HG03135 (cell line): ENCODE measurements at regions not wholly inside any gene's neighbourhood (a gene's known extent, or its start where the extent isn't known, plus 50 kb on each side); places are given as distances from the start of the nearest gene placed in this dataset.
"Not testable (repeated sequence)": the region's sequence is repeated elsewhere in the genome, so short reads cannot be mapped to it uniquely, and the experiment has no call there.

Source experiments
- ATAC-seq: cut with Tn5 transposase; IDR thresholded peaks from one replicate; pipeline ENCODE4 v1.9.1; 2021; ENCODE audit warnings: mild to moderate bottlenecking, moderate library complexity; ENCODE audit not compliant: unreplicated experiment

DNA sequence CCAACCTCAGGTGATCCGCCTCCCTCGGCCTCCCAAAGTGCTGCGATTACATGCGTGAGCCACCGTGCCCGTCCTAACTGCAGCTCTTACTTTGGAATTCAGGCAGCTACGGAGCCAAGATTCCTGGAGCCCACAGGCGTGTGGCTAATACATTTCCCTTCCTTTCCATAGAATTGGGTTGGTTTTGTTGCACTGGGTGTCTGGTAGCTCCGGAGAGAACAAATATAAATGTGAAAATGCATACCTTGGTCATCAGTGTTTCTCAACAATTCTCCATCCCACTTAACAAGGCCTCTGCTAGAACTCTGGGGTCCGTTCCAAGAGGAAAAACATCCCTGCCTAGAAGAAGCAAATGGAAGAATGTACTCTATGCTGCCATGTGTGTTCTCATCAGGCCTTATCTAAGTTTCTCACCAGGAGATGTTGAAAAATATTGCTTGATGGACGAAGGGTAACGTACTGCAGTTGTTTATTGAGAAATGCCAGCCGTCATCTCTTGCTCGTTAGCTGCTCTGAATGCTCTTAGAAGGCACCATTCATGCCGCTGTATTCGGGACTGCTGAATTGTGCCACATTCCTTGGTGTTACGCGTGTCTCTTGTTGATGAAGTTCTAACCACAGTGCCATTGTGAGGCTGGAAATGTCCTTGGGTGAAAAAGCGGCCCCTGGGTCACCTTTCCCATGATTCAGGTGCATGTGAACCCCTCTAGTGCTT lies 50.5 kb upstream of the CD99 start:
- no peak for ATAC-seq

- ATAC-seq, result no peak
Measured at GRCh38 chrX:2638279-2638678, 52.8 kb upstream of the CD99 start.

DNA sequence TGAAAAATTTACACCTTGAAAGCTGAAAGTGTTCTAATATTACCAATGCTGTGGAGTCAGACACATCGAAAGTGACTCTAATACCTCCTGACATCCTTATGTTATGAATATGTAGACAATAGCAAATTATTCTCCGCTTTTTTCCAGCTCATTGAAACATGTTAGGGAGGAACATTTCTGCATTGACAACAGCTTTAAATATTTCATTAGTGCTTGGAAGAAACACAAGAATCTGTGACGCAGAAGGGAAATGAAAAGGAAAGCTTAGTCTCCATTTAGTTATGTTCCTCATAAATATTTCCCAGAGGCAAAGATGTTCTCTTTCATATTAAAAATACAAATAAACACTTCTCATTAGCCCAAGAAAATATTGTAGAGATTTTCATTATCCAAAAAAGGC lies 55.8 kb upstream of the CD99 start:
- no peak for ATAC-seq

- no peak for ATAC-seq
Measured at GRCh38 chrX:2632533-2633504, 58.3 kb upstream of the CD99 start.

- no peak for ATAC-seq
Measured at GRCh38 chrX:2631743-2632532, 59.2 kb upstream of the CD99 start.

- not testable (repeated sequence) for ATAC-seq
Measured at GRCh38 chrX:2630935-2631742, 60.0 kb upstream of the CD99 start.

DNA sequence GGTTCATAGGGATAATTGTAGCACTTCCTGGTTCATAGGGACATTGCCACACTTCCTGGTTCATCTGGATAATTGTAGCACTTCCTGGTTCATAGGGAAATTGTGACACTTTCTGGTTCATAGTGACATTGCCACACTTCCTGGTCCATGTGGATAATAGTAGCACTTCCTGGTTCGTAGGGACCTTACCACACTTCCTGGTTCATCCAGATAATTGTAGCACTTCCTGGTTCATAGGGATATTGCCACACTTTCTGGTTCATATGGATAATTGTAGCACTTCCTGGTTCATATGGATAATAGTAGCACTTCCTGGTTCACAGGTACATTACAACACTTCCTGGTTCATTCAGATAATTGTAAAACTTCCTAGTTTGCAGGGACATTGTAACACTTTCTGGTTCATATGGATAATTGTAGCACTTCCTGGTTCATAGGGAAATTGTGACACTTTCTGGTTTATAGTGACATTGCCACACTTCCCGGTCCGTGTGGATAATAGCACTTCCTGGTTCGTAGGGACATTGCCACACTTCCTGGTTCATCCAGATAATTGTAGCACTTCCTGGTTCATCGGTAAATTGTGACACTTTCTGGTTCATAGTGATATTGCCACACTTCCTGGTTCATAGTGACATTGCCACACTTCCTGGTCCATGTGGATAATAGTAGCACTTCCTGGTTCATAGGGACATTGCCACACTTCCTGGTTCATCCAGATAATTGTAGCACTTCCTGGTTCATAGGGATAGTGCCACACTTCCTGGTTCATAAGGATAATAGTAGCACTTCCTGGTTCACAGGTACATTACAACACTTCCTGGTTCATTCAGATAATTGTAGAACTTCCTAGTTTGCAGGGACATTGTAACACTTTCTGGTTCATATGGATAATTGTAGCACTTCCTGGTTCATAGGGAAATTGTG lies 60.8 kb upstream of the CD99 start:
- not testable (repeated sequence) for ATAC-seq

DNA sequence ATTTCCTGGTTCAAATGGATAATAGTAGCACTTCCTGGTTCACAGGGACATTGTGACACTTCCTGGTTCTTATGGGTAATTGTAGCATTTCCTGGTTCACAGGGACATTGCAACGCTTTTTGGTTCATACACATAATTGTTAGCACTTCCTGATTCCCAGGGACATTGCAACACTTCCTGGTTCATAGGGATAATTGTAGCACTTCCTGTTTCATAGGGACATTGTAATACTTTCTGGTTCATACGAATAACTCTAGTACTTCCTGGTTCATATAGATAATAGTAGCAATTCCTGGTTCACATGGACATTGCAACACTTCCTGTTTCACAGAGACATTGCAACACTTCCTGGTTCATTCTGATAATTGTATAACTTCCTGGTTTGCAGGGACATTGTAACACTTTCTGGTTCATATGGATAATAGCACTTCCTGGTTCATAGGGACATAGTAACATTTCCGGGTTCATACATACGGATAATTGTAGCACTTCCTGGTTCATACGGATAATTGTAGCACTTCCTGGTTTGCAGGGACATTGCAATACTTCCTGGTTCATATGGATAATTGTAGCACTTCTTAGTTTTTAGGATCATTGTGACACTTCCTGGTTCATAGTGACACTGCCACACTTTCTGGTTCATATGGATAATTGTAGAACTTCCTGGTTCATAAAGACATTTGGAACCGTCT lies 61.6 kb upstream of the CD99 start:
- ATAC-seq, result no peak

- no peak for ATAC-seq
Measured at GRCh38 chrX:2628751-2629315, 62.3 kb upstream of the CD99 start.

GRCh38 chrX:2627272-2627867 lies 63.7 kb upstream of the CD99 start:
- ATAC-seq, result peak; percentile 68

GRCh38 chrX:2626750-2627149 lies 64.3 kb upstream of the CD99 start:
- no peak for ATAC-seq

GRCh38 chrX:2620576-2620975 lies 70.5 kb upstream of the CD99 start:
- ATAC-seq, result no peak

- no peak for ATAC-seq
Measured at GRCh38 chrX:2618516-2618915, 72.6 kb upstream of the CD99 start.

DNA sequence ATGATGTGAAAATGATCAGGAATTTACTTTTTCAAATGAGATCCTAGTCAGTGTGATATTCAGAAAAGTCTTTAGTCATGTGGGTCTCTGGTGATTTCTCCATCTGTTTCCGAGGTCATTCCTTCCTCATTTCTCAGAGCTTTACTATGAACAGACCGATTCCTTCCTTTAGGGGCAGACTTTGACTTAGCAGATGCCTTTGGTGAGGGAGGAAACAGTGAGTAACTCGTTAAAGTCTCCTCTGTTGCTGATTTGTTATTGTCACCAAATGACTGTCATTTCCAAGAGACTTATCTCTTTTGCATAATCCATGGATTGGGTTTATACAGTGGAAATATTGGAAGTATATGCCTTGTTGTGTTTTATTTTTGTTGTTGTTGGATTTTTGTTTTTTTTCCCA lies 76.2 kb upstream of the CD99 start:
- ATAC-seq, result no peak

DNA sequence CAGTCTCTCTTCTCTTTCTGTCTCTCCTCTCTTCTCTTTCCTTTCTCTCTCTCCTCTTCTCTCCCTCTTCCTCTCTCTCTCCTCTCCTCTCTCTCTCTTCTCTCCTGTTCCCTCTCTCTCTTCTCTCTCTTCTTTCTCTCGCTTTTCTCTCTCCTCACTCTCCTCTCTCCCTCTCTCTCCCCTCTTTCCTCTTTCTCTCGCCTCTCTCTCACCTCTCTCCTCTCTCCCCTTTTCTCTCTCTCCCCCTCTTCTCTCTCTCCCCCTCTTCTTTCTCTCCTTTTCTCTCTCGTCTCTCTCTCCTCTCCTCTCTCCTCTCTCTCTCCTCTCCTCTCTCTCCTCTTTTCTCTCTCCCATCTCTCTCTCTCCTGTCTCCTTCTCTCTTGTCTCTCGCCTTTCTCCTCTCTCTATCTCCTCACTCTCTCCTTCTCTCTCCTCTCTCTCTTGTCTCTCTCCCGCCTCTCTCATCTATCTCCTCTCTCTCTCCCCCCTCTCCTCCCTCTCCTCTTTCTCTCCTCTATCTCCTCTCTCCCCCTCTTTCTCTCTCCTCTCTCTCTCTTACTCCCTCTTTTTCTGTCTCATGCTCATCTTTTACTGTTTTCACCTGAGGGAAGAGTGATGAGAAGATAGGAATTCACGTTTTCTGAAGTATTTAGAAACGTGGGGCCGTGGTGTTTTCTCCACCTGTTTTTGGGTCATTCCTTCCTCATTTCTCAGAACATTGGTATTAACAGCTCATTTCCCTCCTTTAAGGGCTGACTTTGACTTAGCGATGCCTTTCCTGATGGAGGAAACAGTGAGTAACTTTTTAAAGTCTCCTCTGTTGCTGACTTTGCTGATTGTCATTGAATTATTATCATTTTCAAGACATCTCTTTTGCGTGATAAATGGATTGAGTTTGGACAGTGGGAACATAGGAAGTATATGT lies 80.6 kb upstream of the CD99 start:
- no peak for ATAC-seq

DNA sequence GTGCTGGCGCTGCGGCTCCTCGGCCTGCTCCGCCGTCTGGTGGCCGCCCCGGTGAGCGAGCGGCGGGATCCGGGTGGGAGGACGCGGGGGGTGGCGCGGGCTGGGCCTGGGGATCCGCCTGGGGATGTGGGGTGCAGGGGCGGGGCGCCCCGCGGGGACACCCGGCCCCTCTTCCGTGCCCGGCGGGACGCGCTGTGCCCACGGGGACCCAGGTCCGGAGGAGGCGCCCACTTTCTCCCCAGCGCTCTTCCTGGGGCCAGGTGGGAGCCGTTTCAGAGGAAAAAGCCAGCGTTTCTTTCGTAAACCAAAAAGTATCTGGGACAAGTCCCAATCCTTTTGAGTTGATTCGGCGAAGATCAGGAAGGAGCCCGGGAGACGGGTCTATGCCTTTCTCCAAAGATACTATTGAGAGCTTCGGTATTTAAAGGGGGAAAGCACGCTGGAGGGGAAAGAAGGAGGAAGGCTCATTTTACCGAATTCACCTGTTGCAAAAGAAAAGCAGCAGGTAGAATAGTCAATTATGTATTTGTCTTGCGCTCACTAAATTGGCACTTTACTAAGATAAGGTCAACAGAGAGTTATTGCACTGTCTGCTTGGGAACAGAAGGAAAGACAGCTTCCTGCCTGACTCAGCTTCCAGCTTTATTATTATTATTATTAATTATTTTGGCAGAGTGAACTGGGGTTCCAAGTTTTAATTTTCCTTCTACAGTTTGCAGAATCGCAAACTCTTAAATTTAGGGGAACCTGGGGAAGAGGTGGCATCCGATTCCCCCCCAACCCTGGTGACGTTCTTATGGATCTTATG lies 81.5 kb upstream of the CD99 start:
- no peak for ATAC-seq
